HFF-Myc (cell line): ENCODE measurements at regions not wholly inside any gene's neighbourhood (a gene's known extent, or its start where the extent isn't known, plus 50 kb on each side); places are given as distances from the start of the nearest gene placed in this dataset.

Source experiments
- DNase-seq: peaks from one replicate; pipeline ENCODE4 v3.0.0-alpha.2; 2011; ENCODE audit warnings: low read depth; ENCODE audit errors: extremely low read depth
- H3K4me3 ChIP-seq: replicated peaks from 2 replicates; pipeline ENCODE4 v1.5.1; 2011; ENCODE audit warnings: low read depth, mild to moderate bottlenecking, control low read depth, low read length
- CTCF ChIP-seq: IDR thresholded peaks from 2 replicates; pipeline ENCODE4 v1.5.1; 2012; ENCODE audit warnings: mild to moderate bottlenecking, low read depth, low read length, control low read depth; ENCODE audit errors: missing control alignments

- H3K4me3 ChIP-seq = no peak overlapping the region
- no peak for TF ChIP-seq CTCF
- DNase-seq = no peak
Measured at GRCh38 chr6:151699719-151700118, 107.8 kb upstream of the ESR1 start.

- H3K4me3 ChIP-seq = no peak overlapping the region
- DNase-seq = no peak
- no peak for TF ChIP-seq CTCF
Measured at GRCh38 chr6:151701911-151702562, 105.4 kb upstream of the ESR1 start.

GRCh38 chr6:151702851-151703658, 104.4 kb upstream of the ESR1 start:
- no peak for TF ChIP-seq CTCF
- H3K4me3 ChIP-seq = no peak overlapping the region
- no peak for DNase-seq

GRCh38 chr6:151704383-151704782, 103.1 kb upstream of the ESR1 start:
- H3K4me3 ChIP-seq = no peak overlapping the region
- DNase-seq = no peak
- TF ChIP-seq CTCF = no peak

GRCh38 chr6:151705993-151706733, 101.3 kb upstream of the ESR1 start:
- DNase-seq = no peak
- TF ChIP-seq CTCF = no peak
- H3K4me3 ChIP-seq = no peak overlapping the region

- H3K4me3 ChIP-seq = no peak overlapping the region
- no peak for TF ChIP-seq CTCF
- no peak for DNase-seq
Measured at GRCh38 chr6:151709329-151709728, 98.2 kb upstream of the ESR1 start.
